Uterus (tissue), 2 donors: ENCODE measurements at regions not wholly inside any gene's neighbourhood (a gene's known extent, or its start where the extent isn't known, plus 50 kb on each side); places are given as distances from the start of the nearest gene placed in this dataset.

Experiments
- POLR2A ChIP-seq, 2 donors: fragments of 450-650 bp; IDR thresholded peaks; one replicate each; pipeline ENCODE4 v1.6.1; 2016; ENCODE audit warnings: antibody characterized with exemption in 2 of 2, mild to moderate bottlenecking in 1 of 2, moderate library complexity in 1 of 2
- TF ChIP-seq, protein P1 (sequence below), 4 experiments: fragments of 200-600 bp in 2 of 4; fragments of 450-650 bp in 2 of 4; sonication (generic) in 2 of 4; IDR thresholded peaks; one replicate each; pipeline ENCODE4 v1.5.1; 2016 to 2019; ENCODE audit warnings: antibody characterized with exemption in 4 of 4, mild to moderate bottlenecking in 2 of 4, moderate library complexity in 1 of 4

GRCh38 chr6:2426561-2427340 is 181.3 kb upstream of the GMDS start:
- TF ChIP-seq, protein P1, sequence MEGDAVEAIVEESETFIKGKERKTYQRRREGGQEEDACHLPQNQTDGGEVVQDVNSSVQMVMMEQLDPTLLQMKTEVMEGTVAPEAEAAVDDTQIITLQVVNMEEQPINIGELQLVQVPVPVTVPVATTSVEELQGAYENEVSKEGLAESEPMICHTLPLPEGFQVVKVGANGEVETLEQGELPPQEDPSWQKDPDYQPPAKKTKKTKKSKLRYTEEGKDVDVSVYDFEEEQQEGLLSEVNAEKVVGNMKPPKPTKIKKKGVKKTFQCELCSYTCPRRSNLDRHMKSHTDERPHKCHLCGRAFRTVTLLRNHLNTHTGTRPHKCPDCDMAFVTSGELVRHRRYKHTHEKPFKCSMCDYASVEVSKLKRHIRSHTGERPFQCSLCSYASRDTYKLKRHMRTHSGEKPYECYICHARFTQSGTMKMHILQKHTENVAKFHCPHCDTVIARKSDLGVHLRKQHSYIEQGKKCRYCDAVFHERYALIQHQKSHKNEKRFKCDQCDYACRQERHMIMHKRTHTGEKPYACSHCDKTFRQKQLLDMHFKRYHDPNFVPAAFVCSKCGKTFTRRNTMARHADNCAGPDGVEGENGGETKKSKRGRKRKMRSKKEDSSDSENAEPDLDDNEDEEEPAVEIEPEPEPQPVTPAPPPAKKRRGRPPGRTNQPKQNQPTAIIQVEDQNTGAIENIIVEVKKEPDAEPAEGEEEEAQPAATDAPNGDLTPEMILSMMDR (IDR thresholded peaks at IDR 0.05), result no peak
- TF ChIP-seq POLR2A (IDR thresholded peaks at IDR 0.05), result no peak
